Stimulated activated CD4-positive, alpha-beta T cell treated with anti-CD3 and anti-CD28 coated beads, Interleukin-1b, Interleukin-23, amount 100 ng/mL, for 24 hours (primary cell): ENCODE measurements at regions not wholly inside any gene's neighbourhood (a gene's known extent, or its start where the extent isn't known, plus 50 kb on each side); places are given as distances from the start of the nearest gene placed in this dataset.

Source experiments
- DNase-seq, 4 experiments: peaks; one replicate each; pipeline ENCODE4 v3.0.0-alpha.2; 2020; ENCODE audit warnings: low read depth in 4 of 4, low spot score in 1 of 4

- DNase-seq: no peak
Measured at GRCh38 chr10:128776673-128777252, 650.5 kb upstream of the MKI67 start.

GRCh38 chr10:128777342-128777741 is 651.1 kb upstream of the MKI67 start:
- DNase-seq: no peak

- no peak for DNase-seq
Measured at GRCh38 chr10:128779416-128779815, 653.2 kb upstream of the MKI67 start.

GRCh38 chr10:128780156-128780761 is 654.0 kb upstream of the MKI67 start:
- no peak for DNase-seq

- DNase-seq: no peak
Measured at GRCh38 chr10:128781637-128782036, 655.4 kb upstream of the MKI67 start.

GRCh38 chr10:128784444-128784843 is 658.2 kb upstream of the MKI67 start:
- no peak for DNase-seq

GRCh38 chr10:128792426-128793140 is 666.4 kb upstream of the MKI67 start:
- DNase-seq: no peak

GRCh38 chr10:128793726-128794655 is 667.8 kb upstream of the MKI67 start:
- DNase-seq: no peak

- DNase-seq: no peak
Measured at GRCh38 chr10:128796396-128796912, 670.2 kb upstream of the MKI67 start.

GRCh38 chr10:128802062-128802461 is 665.0 kb upstream of the MGMT start:
- DNase-seq: no peak

GRCh38 chr10:128803790-128804189 is 663.3 kb upstream of the MGMT start:
- no peak for DNase-seq

GRCh38 chr10:128804411-128804810 is 662.6 kb upstream of the MGMT start:
- DNase-seq: no peak

- DNase-seq: no peak
Measured at GRCh38 chr10:128808921-128809440, 658.1 kb upstream of the MGMT start.

- DNase-seq: no peak
Measured at GRCh38 chr10:128811511-128811910, 655.5 kb upstream of the MGMT start.

GRCh38 chr10:128812000-128812399 is 655.0 kb upstream of the MGMT start:
- DNase-seq: no peak

GRCh38 chr10:128813574-128813973 is 653.5 kb upstream of the MGMT start:
- no peak for DNase-seq

- DNase-seq: no peak
Measured at GRCh38 chr10:128814024-128814423, 653.0 kb upstream of the MGMT start.

GRCh38 chr10:128814782-128815181 is 652.3 kb upstream of the MGMT start:
- DNase-seq: no peak

- no peak for DNase-seq
Measured at GRCh38 chr10:128816726-128817125, 650.3 kb upstream of the MGMT start.

GRCh38 chr10:128817636-128818035 is 649.4 kb upstream of the MGMT start:
- no peak for DNase-seq

- no peak for DNase-seq
Measured at GRCh38 chr10:128820663-128821062, 646.4 kb upstream of the MGMT start.
